H9 (cell line): ENCODE measurements at regions not wholly inside any gene's neighbourhood (a gene's known extent, or its start where the extent isn't known, plus 50 kb on each side); places are given as distances from the start of the nearest gene placed in this dataset.

Experiments used
- DNase-seq: peaks from one replicate; pipeline ENCODE4 v3.0.0-alpha.2; 2017
- H2AFZ ChIP-seq: one replicate; pipeline ENCODE4 v1.6.1; 2013; ENCODE audit warnings: mild to moderate bottlenecking, low read length, control low read depth, moderate library complexity
- H2AK5ac ChIP-seq: 2 replicates; pipeline ENCODE4 v1.6.1; 2013; ENCODE audit warnings: low read length, control low read depth, mixed read lengths; ENCODE audit not compliant: insufficient read length
- H2BK120ac ChIP-seq: one replicate; pipeline ENCODE4 v1.6.1; 2013; ENCODE audit warnings: low read depth, mild to moderate bottlenecking, low read length, control low read depth, inconsistent platforms; ENCODE audit not compliant: poor library complexity, severe bottlenecking
- H2BK12ac ChIP-seq: 2 replicates; pipeline ENCODE4 v1.6.1; 2013; ENCODE audit warnings: low read length, control low read depth, mixed read lengths, low read depth; ENCODE audit not compliant: insufficient read length
- H2BK15ac ChIP-seq: 2 replicates; pipeline ENCODE4 v1.6.1; 2013; ENCODE audit warnings: low read depth, low read length, control low read depth
- H2BK20ac ChIP-seq: one replicate; pipeline ENCODE4 v1.6.1; 2013; ENCODE audit warnings: low read depth, mild to moderate bottlenecking, low read length, control low read depth, inconsistent platforms; ENCODE audit not compliant: poor library complexity, severe bottlenecking
- H2BK5ac ChIP-seq: 2 replicates; pipeline ENCODE4 v1.6.1; 2013; ENCODE audit warnings: low read length, control low read depth, mixed read lengths; ENCODE audit not compliant: insufficient read length
- H3K14ac ChIP-seq: 2 replicates; pipeline ENCODE4 v1.6.1; 2013; ENCODE audit warnings: low read length, control low read depth; ENCODE audit not compliant: insufficient read depth
- H3K18ac ChIP-seq: 2 replicates; pipeline ENCODE4 v1.6.1; 2013; ENCODE audit warnings: low read depth, mild to moderate bottlenecking, mixed read lengths, low read length, control low read depth; ENCODE audit not compliant: insufficient read length
- H3K23ac ChIP-seq: 2 replicates; pipeline ENCODE4 v1.6.1; 2013; ENCODE audit warnings: low read length, control low read depth, mixed read lengths, low read depth; ENCODE audit not compliant: insufficient read length
- H3K23me2 ChIP-seq: 2 replicates; pipeline ENCODE4 v1.6.1; 2013; ENCODE audit warnings: low read depth, mild to moderate bottlenecking, mixed read lengths, low read length, control low read depth; ENCODE audit not compliant: insufficient read length, poor library complexity, severe bottlenecking
- H3K27ac ChIP-seq: 2 replicates; pipeline ENCODE4 v1.5.1; 2013; ENCODE audit warnings: low read length, control low read depth, mixed read lengths, low read depth; ENCODE audit not compliant: insufficient read length
- H3K27me3 ChIP-seq: 2 replicates; pipeline ENCODE4 v1.6.1; 2013; ENCODE audit warnings: low read length, control low read depth, inconsistent platforms; ENCODE audit not compliant: insufficient read depth
- H3K4ac ChIP-seq: 2 replicates; pipeline ENCODE4 v1.6.1; 2013; ENCODE audit warnings: low read depth, mild to moderate bottlenecking, control low read depth, inconsistent platforms, low read length, moderate library complexity
- H3K4me1 ChIP-seq: 2 replicates; pipeline ENCODE4 v1.6.1; 2013; ENCODE audit warnings: low read length, control low read depth, inconsistent platforms; ENCODE audit not compliant: insufficient read depth
- H3K4me2 ChIP-seq: 2 replicates; pipeline ENCODE4 v1.6.1; 2013; ENCODE audit warnings: low read length, control low read depth, mixed read lengths; ENCODE audit not compliant: insufficient read length, insufficient read depth
- H3K56ac ChIP-seq: 2 replicates; pipeline ENCODE4 v1.6.1; 2013; ENCODE audit warnings: low read depth, mild to moderate bottlenecking, mixed read lengths, low read length, control low read depth; ENCODE audit not compliant: insufficient read length
- H3K79me1 ChIP-seq: 2 replicates; pipeline ENCODE4 v1.6.1; 2013; ENCODE audit warnings: low read depth, mild to moderate bottlenecking, moderate library complexity, low read length, control low read depth, inconsistent platforms; ENCODE audit not compliant: insufficient read depth, poor library complexity, severe bottlenecking
- H3K79me2 ChIP-seq: 2 replicates; pipeline ENCODE4 v1.6.1; 2013; ENCODE audit warnings: low read length, control low read depth, inconsistent platforms; ENCODE audit not compliant: insufficient read depth
- H3K9ac ChIP-seq: 2 replicates; pipeline ENCODE4 v1.6.1; 2013; ENCODE audit warnings: low read length, control low read depth, mixed read lengths; ENCODE audit not compliant: insufficient read length; ENCODE audit errors: extremely low read depth
- H3K9me3 ChIP-seq: one replicate; pipeline ENCODE4 v1.6.1; 2013; ENCODE audit warnings: low read depth, low read length, inconsistent platforms; ENCODE audit not compliant: control insufficient read depth
- H3T11ph ChIP-seq: one replicate; pipeline ENCODE4 v1.6.1; 2013; ENCODE audit warnings: mild to moderate bottlenecking, low read length, control low read depth, inconsistent platforms
- H4K20me1 ChIP-seq: one replicate; pipeline ENCODE4 v1.6.1; 2013; ENCODE audit not compliant: control insufficient read depth, insufficient read length, insufficient read depth
- H4K5ac ChIP-seq: 2 replicates; pipeline ENCODE4 v1.6.1; 2013; ENCODE audit warnings: low read depth, mild to moderate bottlenecking, mixed read lengths, low read length, control low read depth; ENCODE audit not compliant: insufficient read length
- H4K8ac ChIP-seq: replicated peaks from 2 replicates; pipeline ENCODE4 v1.6.1; 2013; ENCODE audit warnings: low read length, control low read depth, mixed read lengths, low read depth; ENCODE audit not compliant: insufficient read length
- H4K91ac ChIP-seq: 2 replicates; pipeline ENCODE4 v1.6.1; 2013; ENCODE audit warnings: low read depth, mild to moderate bottlenecking, moderate library complexity, mixed read lengths, low read length, control low read depth; ENCODE audit not compliant: insufficient read length
- H3K27ac Mint-ChIP-seq, 3 experiments: 2 replicates in 2 of 3; 3 replicates in 1 of 3; pipeline ENCODE4 v1.8.0; 2020 to 2021; ENCODE audit warnings: mixed read lengths in 3 of 3, mild to moderate bottlenecking in 1 of 3, moderate library complexity in 1 of 3
- H3K27me3 Mint-ChIP-seq: 2 replicates; pipeline ENCODE4 v1.8.0; 2021; ENCODE audit warnings: low read depth, mild to moderate bottlenecking, moderate library complexity, mixed read lengths
- H3K36me3 Mint-ChIP-seq, 3 experiments: 2 replicates in 2 of 3; 3 replicates in 1 of 3; pipeline ENCODE4 v1.8.0; 2020 to 2021; ENCODE audit warnings: low read depth in 3 of 3, mixed read lengths in 3 of 3; ENCODE audit not compliant: insufficient read depth in 1 of 3
- H3K4me1 Mint-ChIP-seq, 2 experiments: 2 replicates each; pipeline ENCODE4 v1.8.0; 2020; ENCODE audit warnings: mixed read lengths in 2 of 2
- H3K4me3 Mint-ChIP-seq, 2 experiments: 2 replicates in 1 of 2; 3 replicates in 1 of 2; pipeline ENCODE4 v1.8.0; 2020 to 2021; ENCODE audit warnings: mild to moderate bottlenecking in 2 of 2, mixed read lengths in 2 of 2, moderate library complexity in 1 of 2
- H3K9me3 Mint-ChIP-seq, 2 experiments: 2 replicates in 1 of 2; 3 replicates in 1 of 2; pipeline ENCODE4 v1.8.0; 2020; ENCODE audit warnings: mild to moderate bottlenecking in 2 of 2, mixed read lengths in 2 of 2, moderate library complexity in 1 of 2
- CTCF ChIP-seq: fragments of 200-600 bp; sonication (generic); conservative IDR thresholded peaks from 3 replicates; pipeline ENCODE4 v1.8.0; 2021; ENCODE audit warnings: antibody characterized with exemption, mild to moderate bottlenecking
- WGBS: extraction: QIAGEN DNeasy Blood & Tissue Kit; methylation state at CpG from one replicate; pipeline ENCODE4 v1.1.7; 2013; ENCODE audit warnings: missing lambda C conversion rate, low lambda C conversion rate, mixed read lengths; ENCODE audit not compliant: insufficient read length; ENCODE audit errors: extremely low coverage; 5-methylcytosine and 5-hydroxymethylcytosine counted together

GRCh38 chr7:37590824-37591223, 92.7 kb upstream of the GPR141 start:
- Histone ChIP-seq H2BK15ac (no peak overlapping the region), H2AFZ (no peak overlapping the region), H3K79me2 (no peaks in the 10 kb centered on the region), H3T11ph (no peak overlapping the region), H4K5ac (no peak overlapping the region), H2BK120ac (no peak overlapping the region), H4K20me1 (no peaks in the 10 kb centered on the region), H3K56ac (no peak overlapping the region), H3K9me3 (no peaks in the 10 kb centered on the region), H3K14ac (no peak overlapping the region), H2BK12ac (no peak overlapping the region), H2AK5ac (no peak overlapping the region), H3K27ac (no peak overlapping the region), H3K23me2 (no peaks in the 10 kb centered on the region), H3K79me1 (no peaks in the 10 kb centered on the region), H3K18ac (no peak overlapping the region), H3K27me3 (no peaks in the 10 kb centered on the region), H3K23ac (no peak overlapping the region), H3K4me1 (no peaks in the 10 kb centered on the region), H4K91ac (no peak overlapping the region), H2BK5ac (no peak overlapping the region), H4K8ac (no peak overlapping the region), H2BK20ac (no peak overlapping the region), H3K4me2 (no peak overlapping the region), H3K9ac (no peak overlapping the region), H3K4ac (no peak overlapping the region)
- no peaks in the 10 kb centered on the region; the same call in 1 of the 2 replicates for H3K27me3 Mint-ChIP-seq
- H3K9me3 Mint-ChIP-seq = peaks cover 2% of the 10 kb centered on the region in 2 experiments; a peak in 3 of 5 replicates
- WGBS = no CpG with 5 or more reads among the region's 4 CpGs
- H3K4me3 Mint-ChIP-seq = no peak overlapping the region
- TF ChIP-seq CTCF = no peak
- DNase-seq = no peak
- H3K27ac Mint-ChIP-seq = no peak overlapping the region
- no peaks in the 10 kb centered on the region for H3K4me1 Mint-ChIP-seq
- peaks cover 0 to 9% (median 0%) of the 10 kb centered on the region in 3 experiments; a peak in 2 of 7 replicates for H3K36me3 Mint-ChIP-seq
